ENCODE measurements at regions not wholly inside any gene's neighbourhood (a gene's known extent, or its start where the extent isn't known, plus 50 kb on each side); places are given as distances from the start of the nearest gene placed in this dataset.

DNA sequence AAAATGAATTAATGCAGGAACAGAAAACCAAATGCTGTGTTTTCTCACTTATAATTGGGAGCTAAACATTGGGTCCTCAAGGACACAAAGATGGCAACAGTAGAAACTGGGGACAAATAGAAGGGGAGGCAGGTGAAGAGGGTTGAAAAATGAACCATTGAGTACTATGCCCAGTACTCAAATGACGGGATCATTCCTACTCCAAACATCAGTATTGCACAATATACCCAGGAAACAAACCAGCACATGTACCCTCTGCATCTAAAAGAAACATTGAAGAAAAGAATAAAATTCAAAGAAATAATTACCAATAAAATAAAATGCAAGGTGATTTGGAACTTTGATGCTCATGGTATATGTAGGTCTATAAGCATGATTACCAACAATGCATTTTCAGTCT is 110.8 kb downstream of the LMO3 start:
- TF ChIP-seq CTCF (IDR thresholded peaks at IDR 0.05; ENCODE audit: insufficient read depth, low read depth, low read length, missing control alignments) = no peak
- no peak overlapping the region for H3K4me3 ChIP-seq (ENCODE audit: low read length)
- DNase-seq (ENCODE audit: low read depth) = no peak
